Hematopoietic multipotent progenitor cell treated with erythropoietin and hydrocortisone succinate and interleukin-3 and kit ligand, for 8 days (in vitro differentiated cells): ENCODE measurements at regions not wholly inside any gene's neighbourhood (a gene's known extent, or its start where the extent isn't known, plus 50 kb on each side); places are given as distances from the start of the nearest gene placed in this dataset.

Source experiments
- DNase-seq: peaks from one replicate; pipeline ENCODE4 v3.0.0-alpha.2; 2015

DNA sequence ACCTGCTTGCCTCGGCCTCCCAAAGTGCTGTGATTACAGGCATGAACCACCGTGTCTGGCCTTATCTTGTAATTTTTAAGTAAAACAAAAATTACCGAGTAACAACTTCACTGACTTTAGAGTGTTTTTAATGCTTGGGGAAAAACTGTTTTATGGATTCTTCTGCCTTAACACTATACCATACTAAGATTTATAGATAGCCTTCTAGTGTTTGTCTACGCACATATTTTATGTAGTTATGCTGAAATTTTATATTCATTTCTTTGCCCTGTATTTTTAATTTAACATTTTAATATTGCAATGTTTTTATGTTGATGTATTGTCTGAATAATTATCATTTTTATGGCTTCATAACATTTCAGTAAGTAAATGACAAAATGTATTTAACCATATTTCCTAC, 96.4 kb upstream of the FTMT start:
- no peak for DNase-seq

DNA sequence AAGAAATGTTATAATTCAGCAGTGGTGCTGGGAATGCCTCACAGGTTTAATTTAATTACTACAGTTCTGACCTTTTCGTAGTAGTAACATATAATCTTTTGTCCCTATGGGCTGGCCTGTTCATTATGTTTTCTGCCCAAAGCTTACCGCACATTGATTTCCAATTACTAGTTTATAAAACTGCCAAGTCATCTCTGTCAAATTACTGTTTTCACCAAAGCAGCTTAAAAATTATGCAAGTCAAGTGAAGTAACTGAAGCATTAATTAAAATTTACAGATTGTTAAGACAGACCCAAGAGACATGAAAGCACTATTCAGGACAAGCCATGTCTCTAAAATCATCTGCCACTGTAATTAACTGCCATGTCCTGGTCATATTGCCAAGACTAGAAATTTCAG, 93.9 kb upstream of the FTMT start:
- DNase-seq: no peak

DNA sequence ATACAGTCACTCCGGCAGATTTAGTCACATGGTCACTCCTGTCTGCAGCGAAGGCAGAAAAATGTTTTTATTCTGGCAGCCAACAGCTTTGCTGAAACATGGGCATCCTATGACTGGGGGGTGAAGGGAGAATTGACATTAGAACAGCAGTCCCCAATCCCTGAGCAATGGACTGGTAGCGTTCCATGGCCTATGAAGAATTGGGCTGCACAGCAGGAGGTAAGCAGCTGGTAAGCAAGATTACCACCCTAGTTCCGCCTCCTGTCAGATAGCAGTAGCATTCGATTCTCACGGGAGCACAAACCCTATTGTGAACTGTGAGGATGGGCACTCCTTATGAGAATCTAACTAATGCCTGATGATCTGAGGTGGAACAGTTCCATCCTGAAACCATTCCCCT, 93.1 kb upstream of the FTMT start:
- DNase-seq: no peak

DNA sequence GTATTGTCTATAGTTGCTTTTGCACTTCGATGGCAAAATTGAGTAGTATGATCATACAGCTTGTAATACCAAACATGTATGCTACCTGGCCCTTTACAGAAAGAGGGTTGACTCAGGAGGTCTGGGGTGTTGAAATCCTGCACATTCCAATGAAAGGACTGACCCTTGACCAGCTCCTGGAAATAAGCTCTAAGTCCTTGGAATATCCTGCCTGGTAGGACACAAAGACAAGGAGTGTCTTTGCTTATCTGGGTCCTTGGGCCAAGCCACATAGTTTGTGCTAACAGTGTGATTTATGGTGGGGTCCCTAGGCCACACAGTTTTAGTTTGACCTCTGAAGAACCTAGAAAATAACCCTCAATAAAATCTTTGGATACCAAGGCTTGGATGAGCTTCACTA, 89.3 kb upstream of the FTMT start:
- DNase-seq: no peak

DNA sequence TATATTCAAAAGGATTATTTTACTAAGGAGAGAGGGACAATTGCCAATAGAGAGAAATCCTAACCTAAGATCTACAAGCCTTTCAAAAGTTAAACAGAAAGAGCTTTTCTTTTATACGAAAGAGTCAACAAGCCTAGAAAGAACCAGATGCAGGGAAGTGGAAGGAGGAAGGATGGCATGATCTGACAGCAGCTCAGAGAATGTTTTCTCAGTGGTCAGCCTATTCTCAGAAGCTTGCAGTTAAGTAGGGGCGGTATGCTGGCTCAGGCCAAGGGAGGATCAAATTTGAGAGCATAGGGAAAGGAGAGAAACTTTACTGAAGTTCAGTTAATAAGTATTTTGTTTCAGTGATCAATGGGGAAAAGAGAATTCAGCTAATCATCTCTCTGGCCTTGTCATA, 88.0 kb upstream of the FTMT start:
- DNase-seq: no peak

DNA sequence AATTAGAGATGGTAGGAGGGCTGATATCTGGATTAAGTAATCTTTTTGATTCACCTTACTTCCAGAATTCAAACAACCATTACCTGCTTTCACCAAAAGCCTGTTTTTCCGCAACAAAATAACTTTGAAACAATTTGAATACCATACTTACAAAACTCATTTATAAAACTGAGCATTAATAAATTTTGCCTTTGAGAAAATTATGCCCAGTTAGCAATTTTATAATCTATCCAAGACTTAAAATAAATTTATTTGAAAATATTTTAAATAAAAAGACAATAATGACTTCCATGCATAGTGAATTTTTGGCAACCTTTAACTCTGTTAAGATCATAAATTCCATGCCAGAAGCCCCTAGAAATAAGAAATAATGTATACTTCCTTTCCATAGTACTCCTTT, 71.3 kb upstream of the FTMT start:
- DNase-seq: no peak

DNA sequence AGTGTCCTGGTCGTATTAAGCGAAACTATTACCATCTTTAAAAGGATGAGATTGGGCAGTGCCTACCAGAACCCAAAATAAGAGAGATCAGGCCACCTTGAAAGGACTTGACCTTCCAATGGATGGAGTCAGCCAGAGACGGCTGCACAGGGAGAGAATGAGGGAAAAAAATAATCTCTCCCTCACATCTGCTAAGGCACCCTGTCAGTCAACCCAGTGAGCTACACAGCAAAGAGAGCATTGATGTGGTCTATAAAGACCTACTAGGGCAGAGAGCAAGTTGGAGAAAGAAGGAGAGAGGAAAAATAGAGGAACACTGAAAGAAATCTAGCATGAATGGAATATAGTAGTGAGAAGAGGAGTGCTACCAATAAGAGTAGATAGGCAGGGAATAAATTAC, 68.0 kb upstream of the FTMT start:
- DNase-seq: no peak

DNA sequence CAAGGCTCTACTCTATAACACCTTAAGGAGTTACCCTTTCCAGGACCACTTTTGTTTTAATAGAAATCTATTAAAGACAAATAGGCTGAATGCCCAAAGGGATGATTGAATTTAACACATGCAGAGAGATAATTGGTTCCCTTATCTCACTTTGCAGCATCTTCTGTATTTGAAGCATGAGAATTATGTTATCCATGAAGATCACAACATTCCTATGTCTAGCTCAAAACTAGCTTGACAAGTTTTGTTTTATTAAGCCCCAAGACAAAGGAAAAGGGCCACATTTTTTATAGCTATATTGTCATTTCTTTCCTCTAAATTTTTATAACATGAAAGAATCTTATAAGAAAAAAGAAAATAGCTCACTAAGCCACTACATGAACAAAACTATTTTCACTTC, 57.9 kb upstream of the FTMT start:
- DNase-seq: no peak

DNA sequence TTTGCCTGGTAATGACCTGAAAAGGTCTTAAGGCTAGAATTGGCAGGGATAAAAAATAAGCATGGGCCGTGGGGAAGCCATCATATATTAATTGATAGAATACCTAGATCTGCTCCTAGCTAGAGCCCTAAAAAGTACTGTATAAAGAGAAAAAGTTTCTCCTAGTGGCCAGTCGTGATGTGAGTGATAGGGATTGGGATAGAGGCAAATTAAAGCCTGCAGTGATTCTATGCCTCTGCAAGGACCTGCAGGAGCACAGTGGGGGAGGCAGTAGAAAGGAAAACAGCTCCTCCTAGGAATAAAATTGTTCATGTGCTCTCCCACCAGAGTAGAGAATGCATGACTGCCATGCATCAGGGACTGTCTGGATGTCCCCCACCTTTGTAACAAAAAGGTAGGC, 56.2 kb upstream of the FTMT start:
- no peak for DNase-seq

DNA sequence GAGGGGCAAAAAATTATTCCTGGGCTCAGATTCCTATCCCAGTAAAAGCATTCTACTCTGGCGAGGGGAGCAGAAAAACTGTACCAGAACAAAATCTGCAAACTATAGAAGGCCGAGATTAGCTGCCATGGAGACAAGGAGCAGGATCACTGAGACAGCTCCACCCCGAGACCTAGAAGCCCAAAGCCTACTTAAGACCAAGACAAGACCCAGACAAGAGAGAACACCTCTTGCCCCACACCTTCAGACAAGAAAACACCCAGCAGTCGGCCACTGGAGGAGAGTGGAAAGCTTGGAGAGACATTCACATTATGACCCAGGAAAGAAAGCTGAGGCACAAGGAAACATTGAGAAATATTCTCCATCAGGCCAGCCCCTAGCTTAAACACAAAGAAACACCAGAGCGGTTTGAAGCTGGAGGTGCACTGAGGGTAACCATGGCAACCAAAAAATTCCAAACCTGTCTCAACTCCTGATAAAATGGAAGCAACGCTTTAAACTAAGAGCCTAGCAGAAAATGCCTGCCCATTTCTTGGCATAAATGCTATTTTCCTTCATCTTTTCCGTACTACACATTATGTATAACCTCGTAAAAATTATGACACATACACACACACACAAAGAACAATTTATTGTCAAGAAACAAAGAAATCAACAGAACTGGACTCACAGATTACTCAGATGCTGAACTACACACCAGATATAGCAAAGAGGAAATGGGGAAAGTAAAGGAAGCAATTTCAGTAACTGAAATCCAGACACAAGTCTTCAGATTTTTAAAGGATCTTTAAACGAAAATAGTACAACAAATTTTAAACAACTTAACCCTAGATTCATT, 53.8 kb upstream of the FTMT start:
- no peak for DNase-seq
